ENCODE measurements at regions not wholly inside any gene's neighbourhood (a gene's known extent, or its start where the extent isn't known, plus 50 kb on each side); places are given as distances from the start of the nearest gene placed in this dataset.

DNA sequence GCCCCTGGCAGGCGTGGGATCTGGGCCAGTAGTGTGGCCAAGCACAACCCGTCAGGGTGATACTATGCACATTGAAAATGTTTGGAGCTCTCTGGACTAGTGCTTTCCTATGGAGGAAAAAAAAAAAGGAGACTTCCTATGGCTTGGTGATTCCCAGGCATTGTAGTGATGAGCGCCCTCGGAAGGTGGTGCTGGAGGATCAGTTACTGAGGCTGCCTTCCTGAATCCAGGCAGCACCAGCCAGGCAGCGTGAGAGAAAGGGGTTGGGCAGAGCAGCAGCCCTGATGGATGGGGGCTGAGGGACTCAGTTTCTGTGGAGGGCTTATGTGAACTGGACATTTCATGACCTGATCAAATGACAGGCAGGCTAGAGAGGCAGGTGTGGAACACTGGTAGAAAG is 70.9 kb downstream of the CHRNA1 start:
- Histone ChIP-seq H4K20me1 (replicated peaks; ENCODE audit: control insufficient read depth, insufficient read depth, low read length) (no peaks in the 10 kb centered on the region), H3K9me3 (replicated peaks; ENCODE audit: control insufficient read depth, insufficient read depth, low read depth, low read length) (no peaks in the 10 kb centered on the region), H2AFZ (ENCODE audit: low read depth, low read length) (no peak overlapping the region), H3K4me1 (replicated peaks in 1 of 2; ENCODE audit: control insufficient read depth in 2 of 2, insufficient read depth in 2 of 2, low read length in 2 of 2) (no peaks in the 10 kb centered on the region), H3K4me2 (ENCODE audit: insufficient read depth, low read length) (no peak overlapping the region), H3K36me3 (ENCODE audit: control insufficient read depth, insufficient read depth, low read length) (no peaks in the 10 kb centered on the region), H3K9me1 (ENCODE audit: control insufficient read depth, insufficient read depth, low read length) (no peaks in the 10 kb centered on the region), H3K79me2 (ENCODE audit: control insufficient read depth, insufficient read depth, low read length) (no peaks in the 10 kb centered on the region), H3K9ac (ENCODE audit: insufficient read depth in 1 of 2, low read depth in 2 of 2, low read length in 2 of 2) (no peak overlapping the region), H3K27ac (ENCODE audit: extremely low read depth, low read depth, low read length) (no peak overlapping the region), H3K27me3 (ENCODE audit: control insufficient read depth in 2 of 2, insufficient read depth in 2 of 2, low read length in 2 of 2) (peaks cover 0 to 28% of the 10 kb centered on the region in 2 experiments; a peak in 2 of 5 replicates), H3K4me3 (no peak overlapping the region)
- intact Hi-C loops (cut with micrococcal nuclease): no loop called here
- POLR2A ChIA-PET: interaction anchor here (1.0 to 1.1 kb wide), 2 partner anchors 9 to 234 kb away, joined by 3 read pairs; no protein-coding TSS in a partner anchor
- TF ChIP-seq TRIM25 (IDR thresholded peaks at IDR 0.05; ENCODE audit: borderline replicate concordance) (no peak), CSDE1 (IDR thresholded peaks at IDR 0.05) (no peak), POLR2H (tag; IDR thresholded peaks at IDR 0.05; ENCODE audit: low read depth) (no peak), DPF2 (IDR thresholded peaks at IDR 0.05) (no peak), CC2D1A (IDR thresholded peaks at IDR 0.05) (no peak), CTCF (IDR thresholded peaks at IDR 0.05 in 2 of 3, conservative IDR thresholded peaks at IDR 0.05 in 1 of 3; ENCODE audit: insufficient read depth in 2 of 3, low read depth in 1 of 3, low read length in 3 of 3) (peak in 2 of 3 experiments; percentile 5 to 16; a peak in 1 of 6 replicates), POLR3G (IDR thresholded peaks at IDR 0.05; ENCODE audit: extremely low read depth, insufficient read length, insufficient replicate concordance) (no peak)
- TF ChIP-seq, protein P1, sequence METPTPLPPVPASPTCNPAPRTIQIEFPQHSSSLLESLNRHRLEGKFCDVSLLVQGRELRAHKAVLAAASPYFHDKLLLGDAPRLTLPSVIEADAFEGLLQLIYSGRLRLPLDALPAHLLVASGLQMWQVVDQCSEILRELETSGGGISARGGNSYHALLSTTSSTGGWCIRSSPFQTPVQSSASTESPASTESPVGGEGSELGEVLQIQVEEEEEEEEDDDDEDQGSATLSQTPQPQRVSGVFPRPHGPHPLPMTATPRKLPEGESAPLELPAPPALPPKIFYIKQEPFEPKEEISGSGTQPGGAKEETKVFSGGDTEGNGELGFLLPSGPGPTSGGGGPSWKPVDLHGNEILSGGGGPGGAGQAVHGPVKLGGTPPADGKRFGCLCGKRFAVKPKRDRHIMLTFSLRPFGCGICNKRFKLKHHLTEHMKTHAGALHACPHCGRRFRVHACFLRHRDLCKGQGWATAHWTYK (CRISPR knock-in tag; IDR thresholded peaks at IDR 0.05): no peak
- FAIRE-seq (no peak), ATAC-seq (no peak), DNase-seq (ENCODE audit: extremely low read depth in 1 of 4, low spot score in 3 of 4) (no peak)
- in situ Hi-C loops (cut with MboI): loop anchor here (10.0 kb wide), 1 partner anchor 229 kb away; no protein-coding TSS in a partner anchor
- no TSS peak for BruUV-seq (replicated peaks)
- CTCF ChIA-PET (ENCODE audit: low intra/inter-chr PET ratio): no interaction called here
- WGBS (ENCODE audit: insufficient coverage, low coverage, missing lambda C conversion rate): 0% methylated on average over 5 of the region's 5 CpGs
